SK-N-SH (cell line): ENCODE measurements at regions not wholly inside any gene's neighbourhood (a gene's known extent, or its start where the extent isn't known, plus 50 kb on each side); places are given as distances from the start of the nearest gene placed in this dataset.

Experiments
- EP300 ChIP-seq, 2 experiments: IDR thresholded peaks; 2 replicates each; pipeline versions ENCODE4 v1.4.0 to v1.6.1; 2012; ENCODE audit warnings: borderline replicate concordance in 1 of 2, low read depth in 1 of 2, low read length in 1 of 2
- RAD21 ChIP-seq: IDR thresholded peaks from 2 replicates; pipeline ENCODE4 v1.6.1; 2012; ENCODE audit warnings: mild to moderate bottlenecking, low read length
- TEAD4 ChIP-seq: IDR thresholded peaks from 2 replicates; pipeline ENCODE4 v1.4.0; 2012; ENCODE audit warnings: mild to moderate bottlenecking, borderline replicate concordance; ENCODE audit not compliant: insufficient read depth
- TF ChIP-seq, protein P1 (sequence below): fragments of 200-600 bp; sonication (generic); IDR thresholded peaks from 2 replicates; pipeline ENCODE4 v1.6.1; 2017; ENCODE audit warnings: antibody characterized with exemption, mild to moderate bottlenecking, moderate library complexity
- TF ChIP-seq, protein P2 (sequence below): IDR thresholded peaks from 2 replicates; pipeline ENCODE4 v1.6.1; 2012; ENCODE audit warnings: mild to moderate bottlenecking, low read depth, low read length, moderate library complexity
- TF ChIP-seq, protein P3 (sequence below): IDR thresholded peaks from 2 replicates; pipeline ENCODE4 v1.4.0; 2012; ENCODE audit warnings: low read depth, borderline replicate concordance
- TF ChIP-seq, protein P4 (sequence below): IDR thresholded peaks from 2 replicates; pipeline ENCODE4 v1.4.0; 2012; ENCODE audit warnings: low read depth
- TF ChIP-seq, protein P5 (sequence below): fragments of 150-350 bp; IDR thresholded peaks from 2 replicates; pipeline ENCODE4 v1.6.1; 2016; ENCODE audit warnings: mild to moderate bottlenecking, low read depth, low read length

DNA sequence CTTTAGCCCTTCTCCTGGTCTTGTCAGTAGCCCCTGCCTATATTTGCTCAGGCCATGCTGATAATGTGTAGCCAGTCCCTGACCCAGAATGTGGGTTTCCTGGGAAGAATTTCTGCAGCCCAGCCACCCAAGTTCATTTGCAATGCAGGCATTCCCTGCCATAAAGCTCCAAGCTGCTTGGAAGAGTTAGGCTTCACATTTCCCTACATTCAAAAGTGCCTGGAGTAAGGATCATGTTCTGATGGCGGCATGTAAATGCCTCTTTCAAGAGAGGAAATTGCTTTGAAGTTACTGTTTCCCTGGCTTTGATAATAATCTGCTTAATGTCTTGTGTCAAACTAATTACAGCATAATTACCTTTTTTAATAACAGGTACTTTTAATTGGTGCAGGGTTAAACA is 266.1 kb downstream of the MIAT start:
- TF ChIP-seq, protein P1, sequence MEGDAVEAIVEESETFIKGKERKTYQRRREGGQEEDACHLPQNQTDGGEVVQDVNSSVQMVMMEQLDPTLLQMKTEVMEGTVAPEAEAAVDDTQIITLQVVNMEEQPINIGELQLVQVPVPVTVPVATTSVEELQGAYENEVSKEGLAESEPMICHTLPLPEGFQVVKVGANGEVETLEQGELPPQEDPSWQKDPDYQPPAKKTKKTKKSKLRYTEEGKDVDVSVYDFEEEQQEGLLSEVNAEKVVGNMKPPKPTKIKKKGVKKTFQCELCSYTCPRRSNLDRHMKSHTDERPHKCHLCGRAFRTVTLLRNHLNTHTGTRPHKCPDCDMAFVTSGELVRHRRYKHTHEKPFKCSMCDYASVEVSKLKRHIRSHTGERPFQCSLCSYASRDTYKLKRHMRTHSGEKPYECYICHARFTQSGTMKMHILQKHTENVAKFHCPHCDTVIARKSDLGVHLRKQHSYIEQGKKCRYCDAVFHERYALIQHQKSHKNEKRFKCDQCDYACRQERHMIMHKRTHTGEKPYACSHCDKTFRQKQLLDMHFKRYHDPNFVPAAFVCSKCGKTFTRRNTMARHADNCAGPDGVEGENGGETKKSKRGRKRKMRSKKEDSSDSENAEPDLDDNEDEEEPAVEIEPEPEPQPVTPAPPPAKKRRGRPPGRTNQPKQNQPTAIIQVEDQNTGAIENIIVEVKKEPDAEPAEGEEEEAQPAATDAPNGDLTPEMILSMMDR: no peak
- TF ChIP-seq, protein P2, sequence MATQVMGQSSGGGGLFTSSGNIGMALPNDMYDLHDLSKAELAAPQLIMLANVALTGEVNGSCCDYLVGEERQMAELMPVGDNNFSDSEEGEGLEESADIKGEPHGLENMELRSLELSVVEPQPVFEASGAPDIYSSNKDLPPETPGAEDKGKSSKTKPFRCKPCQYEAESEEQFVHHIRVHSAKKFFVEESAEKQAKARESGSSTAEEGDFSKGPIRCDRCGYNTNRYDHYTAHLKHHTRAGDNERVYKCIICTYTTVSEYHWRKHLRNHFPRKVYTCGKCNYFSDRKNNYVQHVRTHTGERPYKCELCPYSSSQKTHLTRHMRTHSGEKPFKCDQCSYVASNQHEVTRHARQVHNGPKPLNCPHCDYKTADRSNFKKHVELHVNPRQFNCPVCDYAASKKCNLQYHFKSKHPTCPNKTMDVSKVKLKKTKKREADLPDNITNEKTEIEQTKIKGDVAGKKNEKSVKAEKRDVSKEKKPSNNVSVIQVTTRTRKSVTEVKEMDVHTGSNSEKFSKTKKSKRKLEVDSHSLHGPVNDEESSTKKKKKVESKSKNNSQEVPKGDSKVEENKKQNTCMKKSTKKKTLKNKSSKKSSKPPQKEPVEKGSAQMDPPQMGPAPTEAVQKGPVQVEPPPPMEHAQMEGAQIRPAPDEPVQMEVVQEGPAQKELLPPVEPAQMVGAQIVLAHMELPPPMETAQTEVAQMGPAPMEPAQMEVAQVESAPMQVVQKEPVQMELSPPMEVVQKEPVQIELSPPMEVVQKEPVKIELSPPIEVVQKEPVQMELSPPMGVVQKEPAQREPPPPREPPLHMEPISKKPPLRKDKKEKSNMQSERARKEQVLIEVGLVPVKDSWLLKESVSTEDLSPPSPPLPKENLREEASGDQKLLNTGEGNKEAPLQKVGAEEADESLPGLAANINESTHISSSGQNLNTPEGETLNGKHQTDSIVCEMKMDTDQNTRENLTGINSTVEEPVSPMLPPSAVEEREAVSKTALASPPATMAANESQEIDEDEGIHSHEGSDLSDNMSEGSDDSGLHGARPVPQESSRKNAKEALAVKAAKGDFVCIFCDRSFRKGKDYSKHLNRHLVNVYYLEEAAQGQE: no peak
- TF ChIP-seq TEAD4 (no peak), RAD21 (no peak), EP300 (IDR thresholded peaks at IDR 0.05; ENCODE audit: borderline replicate concordance in 1 of 2, low read depth in 1 of 2, low read length in 1 of 2) (no peak)
- TF ChIP-seq, protein P3, sequence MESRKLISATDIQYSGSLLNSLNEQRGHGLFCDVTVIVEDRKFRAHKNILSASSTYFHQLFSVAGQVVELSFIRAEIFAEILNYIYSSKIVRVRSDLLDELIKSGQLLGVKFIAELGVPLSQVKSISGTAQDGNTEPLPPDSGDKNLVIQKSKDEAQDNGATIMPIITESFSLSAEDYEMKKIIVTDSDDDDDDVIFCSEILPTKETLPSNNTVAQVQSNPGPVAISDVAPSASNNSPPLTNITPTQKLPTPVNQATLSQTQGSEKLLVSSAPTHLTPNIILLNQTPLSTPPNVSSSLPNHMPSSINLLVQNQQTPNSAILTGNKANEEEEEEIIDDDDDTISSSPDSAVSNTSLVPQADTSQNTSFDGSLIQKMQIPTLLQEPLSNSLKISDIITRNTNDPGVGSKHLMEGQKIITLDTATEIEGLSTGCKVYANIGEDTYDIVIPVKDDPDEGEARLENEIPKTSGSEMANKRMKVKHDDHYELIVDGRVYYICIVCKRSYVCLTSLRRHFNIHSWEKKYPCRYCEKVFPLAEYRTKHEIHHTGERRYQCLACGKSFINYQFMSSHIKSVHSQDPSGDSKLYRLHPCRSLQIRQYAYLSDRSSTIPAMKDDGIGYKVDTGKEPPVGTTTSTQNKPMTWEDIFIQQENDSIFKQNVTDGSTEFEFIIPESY: no peak
- TF ChIP-seq, protein P4, sequence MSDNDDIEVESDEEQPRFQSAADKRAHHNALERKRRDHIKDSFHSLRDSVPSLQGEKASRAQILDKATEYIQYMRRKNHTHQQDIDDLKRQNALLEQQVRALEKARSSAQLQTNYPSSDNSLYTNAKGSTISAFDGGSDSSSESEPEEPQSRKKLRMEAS: no peak
- TF ChIP-seq, protein P5, sequence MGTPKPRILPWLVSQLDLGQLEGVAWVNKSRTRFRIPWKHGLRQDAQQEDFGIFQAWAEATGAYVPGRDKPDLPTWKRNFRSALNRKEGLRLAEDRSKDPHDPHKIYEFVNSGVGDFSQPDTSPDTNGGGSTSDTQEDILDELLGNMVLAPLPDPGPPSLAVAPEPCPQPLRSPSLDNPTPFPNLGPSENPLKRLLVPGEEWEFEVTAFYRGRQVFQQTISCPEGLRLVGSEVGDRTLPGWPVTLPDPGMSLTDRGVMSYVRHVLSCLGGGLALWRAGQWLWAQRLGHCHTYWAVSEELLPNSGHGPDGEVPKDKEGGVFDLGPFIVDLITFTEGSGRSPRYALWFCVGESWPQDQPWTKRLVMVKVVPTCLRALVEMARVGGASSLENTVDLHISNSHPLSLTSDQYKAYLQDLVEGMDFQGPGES: no peak
